ENCODE measurements at regions not wholly inside any gene's neighbourhood (a gene's known extent, or its start where the extent isn't known, plus 50 kb on each side); places are given as distances from the start of the nearest gene placed in this dataset.

- no peak for DNase-seq (ENCODE audit: low read depth)
- Histone ChIP-seq H3K36me3 (ENCODE audit: control insufficient read depth, insufficient read depth, low read length) (no peaks in the 10 kb centered on the region), H3K4me3 (ENCODE audit: low read depth, low read length) (no peak overlapping the region), H3K27me3 (ENCODE audit: control insufficient read depth, insufficient read depth, low read length) (no peaks in the 10 kb centered on the region)
- no peak for FAIRE-seq
- no peak for TF ChIP-seq CTCF (IDR thresholded peaks at IDR 0.05; ENCODE audit: insufficient read depth, low read length, severe bottlenecking)
These were observed 369.2 kb upstream of the MGMT start for GRCh38 chr10:129097776-129098330.

- no peaks in the 10 kb centered on the region for H3K36me3 ChIP-seq (ENCODE audit: control insufficient read depth, insufficient read depth, low read length)
- H3K4me3 ChIP-seq (ENCODE audit: low read depth, low read length): no peak overlapping the region
- TF ChIP-seq CTCF (IDR thresholded peaks at IDR 0.05; ENCODE audit: insufficient read depth, low read length, severe bottlenecking): no peak
- FAIRE-seq: no peak
- no peaks in the 10 kb centered on the region for H3K27me3 ChIP-seq (ENCODE audit: control insufficient read depth, insufficient read depth, low read length)
- no peak for DNase-seq (ENCODE audit: low read depth)
These were observed 368.5 kb upstream of the MGMT start for GRCh38 chr10:129098517-129098916.

GRCh38 chr10:129099486-129099885, 367.6 kb upstream of the MGMT start:
- DNase-seq (ENCODE audit: low read depth): no peak
- H3K4me3 ChIP-seq (ENCODE audit: low read depth, low read length): no peak overlapping the region
- FAIRE-seq: no peak
- TF ChIP-seq CTCF (IDR thresholded peaks at IDR 0.05; ENCODE audit: insufficient read depth, low read length, severe bottlenecking): no peak
- no peaks in the 10 kb centered on the region for H3K27me3 ChIP-seq (ENCODE audit: control insufficient read depth, insufficient read depth, low read length)
- H3K36me3 ChIP-seq (ENCODE audit: control insufficient read depth, insufficient read depth, low read length): no peaks in the 10 kb centered on the region

- DNase-seq (ENCODE audit: low read depth) (no peak), FAIRE-seq (no peak)
These were observed 367.0 kb upstream of the MGMT start for GRCh38 chr10:129099992-129100391.

GRCh38 chr10:129101232-129101980, 365.6 kb upstream of the MGMT start:
- H3K36me3 ChIP-seq (ENCODE audit: control insufficient read depth, insufficient read depth, low read length): no peaks in the 10 kb centered on the region
- FAIRE-seq (no peak), DNase-seq (ENCODE audit: low read depth) (no peak)

More at GRCh38 chr10:129099992-129100391, 367.0 kb upstream of the MGMT start:
- no peak for TF ChIP-seq CTCF (IDR thresholded peaks at IDR 0.05; ENCODE audit: insufficient read depth, low read length, severe bottlenecking)
- Histone ChIP-seq H3K27me3 (ENCODE audit: control insufficient read depth, insufficient read depth, low read length) (no peaks in the 10 kb centered on the region), H3K4me3 (ENCODE audit: low read depth, low read length) (no peak overlapping the region), H3K36me3 (ENCODE audit: control insufficient read depth, insufficient read depth, low read length) (no peaks in the 10 kb centered on the region)

More at GRCh38 chr10:129101232-129101980, 365.6 kb upstream of the MGMT start:
- Histone ChIP-seq H3K4me3 (ENCODE audit: low read depth, low read length) (no peak overlapping the region), H3K27me3 (ENCODE audit: control insufficient read depth, insufficient read depth, low read length) (no peaks in the 10 kb centered on the region)
- TF ChIP-seq CTCF (IDR thresholded peaks at IDR 0.05; ENCODE audit: insufficient read depth, low read length, severe bottlenecking): no peak

Measured in bronchial epithelial cell (primary cell).